NCI-H510A treated with DMSO at 0.1 percent for 48 hours (cell line): ENCODE measurements at regions not wholly inside any gene's neighbourhood (a gene's known extent, or its start where the extent isn't known, plus 50 kb on each side); places are given as distances from the start of the nearest gene placed in this dataset.
A peak's percentile ranks its signal among the peaks of the same experiment; 100 is the strongest.
"Not testable (repeated sequence)": the region's sequence is repeated elsewhere in the genome, so short reads cannot be mapped to it uniquely, and the experiment has no call there.

Experiments
- DNase-seq: peaks from one replicate; lab custom pipeline; 2025; lab: John Stamatoyannopoulos, UW

- no peak for DNase-seq
Measured at GRCh38 chr7:155377071-155377837, 79.6 kb downstream of the INSIG1 start.

DNA sequence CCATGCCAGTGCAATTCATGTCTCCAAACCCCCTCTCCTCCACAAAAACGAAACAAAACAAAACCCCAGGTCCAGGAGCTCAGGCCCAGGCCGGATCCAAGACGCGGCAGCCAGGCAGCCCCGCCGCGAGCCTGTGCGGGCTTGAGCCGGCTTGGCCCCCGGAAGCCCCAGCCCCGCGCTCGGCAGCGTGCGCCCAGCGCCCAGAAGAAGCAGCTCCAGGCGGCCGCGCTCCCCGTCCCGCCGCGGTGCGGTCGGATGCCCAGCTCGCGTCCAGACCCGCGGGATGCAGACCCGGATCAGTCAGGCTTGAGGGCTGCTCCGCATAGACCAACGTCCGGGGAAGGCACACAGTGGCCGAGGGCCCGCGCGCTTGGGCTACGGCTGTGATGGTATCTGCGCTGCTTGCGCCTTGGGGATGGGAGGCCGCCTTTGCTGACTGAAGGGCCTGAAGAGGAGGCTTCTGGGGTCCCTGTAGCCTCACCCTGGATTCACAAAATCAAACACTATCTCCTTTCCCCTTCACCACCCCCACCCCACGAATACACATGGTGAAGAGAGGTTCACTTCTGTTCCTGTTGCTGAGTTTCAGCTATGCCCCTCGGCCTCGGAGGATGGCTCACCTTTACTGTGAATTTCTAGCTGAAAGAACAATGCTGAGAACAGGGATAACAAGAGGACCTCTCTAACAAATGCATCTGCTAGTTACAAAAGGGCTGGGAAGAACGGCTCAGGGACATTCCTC is 79.9 kb upstream of the EN2 start:
- DNase-seq = no peak

GRCh38 chr7:155378580-155378934 is 79.4 kb upstream of the EN2 start:
- DNase-seq = no peak

GRCh38 chr7:155378959-155379871 is 78.7 kb upstream of the EN2 start:
- DNase-seq = no peak

DNA sequence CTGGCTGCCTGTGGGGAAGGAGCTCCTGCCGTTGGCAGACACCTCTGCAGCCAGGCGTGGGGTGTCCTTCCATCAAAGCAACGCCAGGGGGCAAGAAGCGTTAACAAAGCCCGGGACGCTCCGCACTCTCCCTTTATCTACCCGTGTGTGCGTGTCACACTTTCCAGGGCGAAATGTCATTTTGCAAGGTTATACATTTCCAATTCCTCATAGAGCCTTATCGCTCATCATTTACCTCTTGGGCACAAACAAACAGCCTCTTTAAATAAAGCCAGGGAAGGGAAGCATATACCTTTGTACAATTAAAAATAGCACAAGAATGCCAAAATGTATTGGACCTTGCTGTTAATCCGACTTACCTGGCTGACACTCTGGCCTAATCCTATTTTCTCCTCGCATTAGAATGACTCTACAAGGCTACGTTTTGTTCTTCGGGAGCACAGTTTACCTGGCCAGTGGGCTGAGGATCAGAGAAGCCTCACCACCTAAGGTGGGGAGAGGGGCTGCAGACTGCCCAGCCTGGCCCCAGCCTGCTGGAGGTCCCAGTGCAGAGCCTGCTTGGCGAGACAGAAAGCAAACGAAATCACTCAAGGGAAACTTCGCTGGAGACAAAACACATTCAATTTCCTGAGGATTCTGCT is 77.6 kb upstream of the EN2 start:
- peak; percentile 47 for DNase-seq

DNA sequence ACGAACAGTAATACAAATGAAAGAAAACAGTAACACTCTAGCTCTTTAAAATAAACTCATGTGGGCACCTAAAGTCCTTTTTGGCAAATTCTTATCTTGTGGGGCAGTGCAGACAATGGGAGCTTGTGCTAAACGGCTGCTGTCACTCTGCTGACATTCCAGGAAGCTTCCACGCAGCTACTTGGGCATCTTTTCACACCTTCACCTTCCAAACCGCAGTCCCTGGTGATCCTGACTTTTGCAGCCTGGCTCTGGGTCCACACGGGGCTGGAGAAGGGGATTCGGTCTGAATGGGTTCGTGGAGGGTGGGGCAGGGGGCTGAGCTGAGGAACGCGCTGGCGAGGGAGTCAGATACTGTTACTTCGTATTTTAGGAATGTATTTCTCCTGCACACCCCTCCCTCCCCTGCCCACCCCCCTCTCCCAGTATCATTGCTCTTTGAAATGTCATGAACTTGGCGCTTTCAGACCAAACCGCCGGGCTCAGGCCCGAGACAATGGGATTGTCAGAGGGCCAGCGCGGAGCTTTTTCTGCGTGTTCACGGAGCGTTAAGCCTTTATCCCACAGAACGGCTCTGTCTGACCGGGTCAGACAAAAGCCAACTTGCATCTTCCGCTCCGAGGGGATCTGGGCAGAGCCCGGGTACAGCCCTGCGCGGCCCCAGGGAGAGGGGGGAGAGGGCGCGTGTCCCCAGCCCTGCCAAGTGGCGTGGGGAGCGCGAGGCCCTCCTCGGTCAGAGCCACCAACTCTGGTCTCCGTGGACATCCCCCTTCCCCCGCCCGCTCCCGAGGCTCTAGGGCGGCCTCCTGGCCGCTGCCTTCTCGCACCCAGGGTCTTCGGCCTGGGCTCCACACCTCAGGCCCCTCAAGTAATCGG is 76.7 kb upstream of the EN2 start:
- no peak for DNase-seq

GRCh38 chr7:155381852-155382801 is 75.8 kb upstream of the EN2 start:
- no peak for DNase-seq

DNA sequence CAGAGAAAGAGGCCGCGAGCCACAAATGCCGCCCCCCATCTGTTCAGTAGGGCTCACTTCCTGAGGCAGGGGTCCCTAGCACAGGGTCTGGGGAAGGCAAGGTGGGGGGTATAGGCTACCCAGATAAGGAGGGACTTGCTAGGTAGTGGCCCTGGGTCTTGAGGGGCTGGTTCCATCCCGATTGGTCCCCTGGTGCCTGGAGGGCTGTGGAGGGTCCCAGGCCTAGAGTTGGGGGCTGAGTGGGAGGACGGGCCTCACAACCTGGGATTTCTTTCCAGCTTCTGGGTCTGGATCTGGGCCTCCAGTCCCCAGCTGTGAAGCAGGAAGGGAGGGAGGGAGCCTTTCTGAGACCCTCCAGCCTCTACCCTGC is 75.1 kb upstream of the EN2 start:
- no peak for DNase-seq

- no peak for DNase-seq
Measured at GRCh38 chr7:155383756-155384491, 74.0 kb upstream of the EN2 start.

- no peak for DNase-seq
Measured at GRCh38 chr7:155384751-155385150, 73.2 kb upstream of the EN2 start.

DNA sequence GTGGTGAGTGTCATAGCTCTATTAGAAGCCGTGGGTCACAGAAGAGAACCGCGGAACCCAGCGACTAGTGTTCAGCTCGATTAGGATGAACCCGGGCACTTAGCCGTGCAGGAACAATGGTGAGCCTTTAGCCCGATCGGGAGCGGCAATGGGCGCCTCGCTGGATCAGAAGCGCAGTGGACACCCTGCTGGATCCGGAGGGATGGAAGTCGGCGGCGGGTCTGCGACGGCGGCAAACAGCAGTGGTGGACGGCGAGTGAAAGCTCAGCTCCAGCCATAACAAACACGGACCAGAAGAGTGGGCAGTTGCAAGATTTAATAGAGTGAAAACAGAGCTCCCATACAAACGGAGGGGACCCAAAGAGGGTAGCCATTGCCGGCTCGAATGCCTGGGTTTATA is 72.7 kb upstream of the EN2 start:
- not testable (repeated sequence) for DNase-seq

DNA sequence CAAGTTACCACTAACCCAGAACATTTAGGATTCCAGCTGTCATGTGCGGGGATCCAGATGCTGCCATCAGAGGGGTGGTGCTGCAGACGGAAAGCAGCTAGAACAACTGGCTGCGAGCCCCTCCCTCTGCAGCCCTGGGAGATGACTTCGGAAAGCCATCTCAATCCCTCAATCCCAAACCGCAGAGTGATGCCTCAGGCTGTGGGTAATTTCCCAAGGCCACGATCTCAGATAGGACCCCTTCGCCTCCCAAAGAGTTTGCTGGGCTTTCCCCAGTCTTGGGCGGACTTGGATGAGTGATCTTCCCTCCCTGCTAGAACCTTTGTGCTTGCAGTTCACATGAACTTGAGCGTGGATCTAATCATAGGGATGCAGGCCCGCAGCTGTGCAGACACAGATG is 71.3 kb upstream of the EN2 start:
- no peak for DNase-seq

DNA sequence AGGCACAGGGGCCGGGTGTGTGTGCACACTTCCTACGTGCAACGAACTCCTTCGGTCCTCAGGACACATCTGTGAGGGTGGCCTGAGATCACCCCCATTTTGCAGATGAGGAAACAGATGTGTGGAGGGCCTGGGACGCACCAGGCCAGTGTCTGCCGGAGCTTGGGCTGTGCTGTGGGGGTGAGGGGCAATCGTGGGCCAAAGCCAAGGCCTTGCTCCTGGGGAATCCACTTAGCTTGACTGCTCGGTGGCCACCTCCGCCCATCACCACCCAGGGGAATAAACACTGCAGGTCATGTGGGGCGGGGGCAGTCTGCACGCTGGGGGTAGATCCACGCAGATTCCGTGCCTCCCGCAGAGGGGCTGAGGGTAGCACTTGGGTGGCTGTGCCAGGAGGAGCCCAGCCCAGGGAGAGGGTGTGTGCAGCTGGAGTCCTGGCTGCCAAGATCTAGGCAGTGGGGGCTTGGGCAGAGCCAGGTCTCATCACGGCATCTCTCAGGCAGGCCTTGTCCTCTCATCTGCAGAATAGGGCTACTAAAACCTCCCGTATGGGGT is 70.8 kb upstream of the EN2 start:
- no peak for DNase-seq

GRCh38 chr7:155388561-155388960 is 69.4 kb upstream of the EN2 start:
- no peak for DNase-seq

DNA sequence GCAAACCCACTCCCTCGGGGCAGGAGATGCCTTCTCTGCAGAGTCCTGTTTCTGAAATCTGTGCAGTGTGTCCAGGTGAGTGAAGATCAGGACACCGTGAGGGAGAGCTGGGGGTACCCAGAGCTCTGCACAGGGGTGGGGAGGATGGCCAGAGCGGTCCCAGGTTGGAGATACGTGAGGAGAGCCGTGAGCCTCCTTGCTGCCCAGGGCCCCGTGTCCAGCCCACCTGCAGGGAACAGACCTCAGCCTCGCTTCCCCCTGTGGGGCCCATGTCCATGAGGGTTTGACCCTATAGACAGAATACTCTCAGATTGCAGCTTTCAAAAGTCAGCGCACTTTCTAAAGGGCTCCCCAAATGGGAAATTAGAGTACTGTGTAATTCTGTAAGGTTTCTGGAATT is 66.5 kb upstream of the EN2 start:
- DNase-seq = no peak

DNA sequence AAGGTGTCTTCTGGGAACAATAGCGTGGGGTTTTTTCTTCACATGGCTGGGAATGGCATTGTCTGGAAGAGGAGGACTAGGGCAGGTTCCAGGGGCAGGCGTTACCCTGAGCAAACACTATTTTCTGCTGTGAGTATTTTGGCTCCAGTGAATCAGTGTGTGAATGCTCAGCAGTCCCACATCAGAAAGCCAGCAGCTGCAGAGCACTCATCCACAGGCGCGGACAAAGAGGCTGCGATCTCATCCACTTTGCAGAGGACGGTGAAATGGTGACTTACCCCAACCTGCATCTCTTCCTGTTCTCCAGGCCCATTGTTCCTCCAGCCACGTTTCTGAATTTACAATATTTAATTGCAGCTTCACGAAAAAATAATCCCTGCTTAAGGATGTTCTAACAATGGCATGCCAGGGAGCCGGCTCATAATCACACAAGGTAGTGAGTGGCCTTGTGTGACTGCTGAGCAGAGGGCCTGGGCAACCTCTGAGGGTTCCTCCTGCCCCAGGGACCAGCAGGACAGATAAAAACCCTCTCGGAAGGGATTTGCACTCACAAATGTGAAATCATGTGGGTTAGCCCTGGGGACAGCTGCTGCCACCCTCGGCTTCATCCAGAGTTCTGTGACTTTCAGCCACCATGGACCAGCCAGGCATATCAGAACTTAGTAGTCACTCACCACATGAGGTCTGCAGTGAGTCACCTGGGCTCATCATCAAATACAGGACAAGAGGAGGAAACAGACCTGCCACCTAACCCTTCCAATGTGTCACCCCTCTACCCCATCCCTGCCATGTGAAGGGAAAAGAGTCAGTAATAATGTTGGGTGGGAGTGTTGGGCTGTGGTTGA is 65.0 kb upstream of the EN2 start:
- DNase-seq = no peak

- DNase-seq = no peak
Measured at GRCh38 chr7:155394413-155394812, 63.5 kb upstream of the EN2 start.

DNA sequence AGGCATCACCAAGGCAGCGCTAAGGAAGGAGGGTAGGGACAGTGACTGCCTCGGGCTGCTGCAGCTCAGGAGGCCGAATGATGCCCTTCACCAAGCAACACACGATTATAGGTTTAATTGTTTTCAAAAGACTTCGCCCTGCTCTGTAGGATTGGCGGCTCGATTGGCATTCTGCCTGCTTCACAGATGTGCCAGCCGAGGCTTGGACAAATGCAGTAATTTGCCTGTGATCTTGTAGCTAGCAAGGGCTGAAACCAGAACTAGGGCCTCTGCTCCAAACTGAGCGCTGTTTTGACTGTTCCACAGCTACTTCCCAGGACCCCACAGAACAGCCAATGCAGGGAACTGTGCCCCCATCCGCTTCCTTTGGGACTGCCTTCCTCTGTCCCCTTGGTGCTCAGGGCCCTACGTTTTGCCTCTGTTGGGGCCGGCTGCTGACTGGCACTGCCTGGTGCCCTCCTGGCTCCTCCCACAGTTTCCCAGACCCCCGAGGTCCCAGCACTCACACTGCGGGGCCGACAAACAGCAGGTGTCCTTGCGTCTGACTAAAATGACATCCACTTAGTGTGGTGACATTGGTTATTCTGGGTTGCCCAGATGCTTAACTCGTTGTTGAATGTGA is 62.6 kb upstream of the EN2 start:
- DNase-seq = no peak
